ENCODE measurements at regions not wholly inside any gene's neighbourhood (a gene's known extent, or its start where the extent isn't known, plus 50 kb on each side); places are given as distances from the start of the nearest gene placed in this dataset. TPM values are rescaled to one million over a fixed set of nuclear protein-coding genes. Genes with fewer than 3 reads are reported as not detected.

Small RNAs in the stretch of these regions (small RNA-seq; reads per million reads assigned to genes)
- gene AC114811.1: not detected

Measured in occipital lobe (tissue), 1 donor.